ENCODE measurements at regions not wholly inside any gene's neighbourhood (a gene's known extent, or its start where the extent isn't known, plus 50 kb on each side); places are given as distances from the start of the nearest gene placed in this dataset.
"Not testable (repeated sequence)": the region's sequence is repeated elsewhere in the genome, so short reads cannot be mapped to it uniquely, and the experiment has no call there.

DNA sequence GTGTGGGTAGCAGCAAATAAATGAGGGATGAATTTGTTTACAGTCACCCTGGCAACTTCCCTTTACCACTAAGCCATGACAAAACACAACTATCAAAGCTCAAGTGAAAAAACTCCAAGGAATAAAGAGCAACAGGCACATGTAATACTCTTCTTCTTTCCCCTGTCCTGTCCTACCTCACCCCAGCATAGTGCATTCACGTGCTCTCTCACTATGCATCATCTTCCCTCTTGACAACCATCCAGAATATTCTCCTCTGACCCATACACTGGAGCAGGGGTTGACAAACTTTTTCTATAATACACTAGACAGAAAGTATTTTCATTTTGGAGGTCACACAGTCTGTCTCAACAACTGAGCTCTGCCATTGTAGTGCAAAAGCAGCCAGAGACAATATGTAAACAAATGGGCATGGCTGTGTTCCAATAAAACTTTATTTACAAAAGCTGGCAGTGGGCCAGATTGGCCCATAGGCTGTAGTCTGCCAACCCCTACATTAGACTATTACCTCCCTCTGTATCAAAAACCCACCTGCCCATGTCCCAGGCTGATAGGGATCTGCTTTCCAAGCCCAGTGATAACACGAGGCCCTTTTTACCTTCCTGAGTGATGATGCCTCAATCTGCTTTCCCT, 354.5 kb downstream of the FGFR2 start:
- DNase-seq = peak; percentile 0

DNA sequence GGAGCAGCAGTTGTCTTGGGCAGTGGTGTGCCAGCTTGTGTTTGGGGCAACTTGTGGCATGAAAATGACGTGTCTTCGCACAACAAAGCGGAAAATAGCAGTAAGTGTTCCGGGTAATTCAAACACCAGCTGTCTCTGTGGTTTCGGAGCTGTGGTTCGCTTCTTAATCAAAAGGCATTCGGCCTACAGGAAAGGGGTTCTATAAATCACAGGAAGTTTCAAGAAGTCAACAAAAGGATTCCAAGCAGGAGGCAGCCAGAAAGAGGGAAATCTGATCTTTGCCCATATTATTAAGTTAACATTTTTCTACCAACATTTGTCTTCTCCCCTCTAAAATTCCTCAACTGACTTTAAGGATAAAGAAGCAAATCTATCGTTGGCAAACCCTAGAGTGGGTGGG, 353.4 kb downstream of the FGFR2 start:
- DNase-seq = peak; percentile 75

DNA sequence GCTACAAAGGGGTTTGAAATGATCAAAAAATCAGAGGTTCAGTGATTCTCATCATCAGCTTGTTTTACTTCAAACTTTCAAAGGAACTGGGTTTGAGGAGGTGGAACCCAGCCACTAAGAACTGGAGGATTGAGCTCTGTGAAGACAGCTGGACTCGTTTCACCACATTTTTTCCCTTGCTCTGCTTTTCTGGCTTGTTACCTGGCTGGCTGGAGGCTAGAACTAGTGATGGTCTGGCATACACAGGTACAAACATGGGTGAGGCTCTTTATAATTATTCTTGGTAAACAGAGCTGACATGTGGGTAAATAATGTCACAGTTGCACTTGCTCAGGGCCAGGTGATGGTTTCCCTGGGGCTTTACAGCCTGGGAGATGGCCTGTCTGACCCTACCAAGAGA, 352.5 kb downstream of the FGFR2 start:
- DNase-seq = no peak

DNA sequence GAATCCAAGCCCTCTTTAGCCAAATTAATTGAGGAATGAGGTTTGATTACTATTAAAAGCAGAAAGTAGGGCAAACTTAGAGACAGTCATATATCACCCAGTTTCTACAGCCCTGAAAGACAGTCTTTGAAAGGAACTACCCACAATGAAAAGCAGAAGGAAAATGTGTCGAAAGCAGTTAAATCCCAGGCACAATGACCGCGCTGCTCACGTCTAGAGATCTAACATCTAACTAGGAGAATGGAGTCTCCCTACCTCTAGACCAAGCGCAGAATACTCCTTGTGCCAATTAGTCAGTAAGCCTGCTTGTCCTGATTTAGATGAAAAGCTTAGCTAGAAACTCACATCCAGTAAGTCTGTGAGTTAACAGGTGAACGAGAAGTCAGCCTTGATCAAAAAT, 350.0 kb downstream of the FGFR2 start:
- DNase-seq = no peak

DNA sequence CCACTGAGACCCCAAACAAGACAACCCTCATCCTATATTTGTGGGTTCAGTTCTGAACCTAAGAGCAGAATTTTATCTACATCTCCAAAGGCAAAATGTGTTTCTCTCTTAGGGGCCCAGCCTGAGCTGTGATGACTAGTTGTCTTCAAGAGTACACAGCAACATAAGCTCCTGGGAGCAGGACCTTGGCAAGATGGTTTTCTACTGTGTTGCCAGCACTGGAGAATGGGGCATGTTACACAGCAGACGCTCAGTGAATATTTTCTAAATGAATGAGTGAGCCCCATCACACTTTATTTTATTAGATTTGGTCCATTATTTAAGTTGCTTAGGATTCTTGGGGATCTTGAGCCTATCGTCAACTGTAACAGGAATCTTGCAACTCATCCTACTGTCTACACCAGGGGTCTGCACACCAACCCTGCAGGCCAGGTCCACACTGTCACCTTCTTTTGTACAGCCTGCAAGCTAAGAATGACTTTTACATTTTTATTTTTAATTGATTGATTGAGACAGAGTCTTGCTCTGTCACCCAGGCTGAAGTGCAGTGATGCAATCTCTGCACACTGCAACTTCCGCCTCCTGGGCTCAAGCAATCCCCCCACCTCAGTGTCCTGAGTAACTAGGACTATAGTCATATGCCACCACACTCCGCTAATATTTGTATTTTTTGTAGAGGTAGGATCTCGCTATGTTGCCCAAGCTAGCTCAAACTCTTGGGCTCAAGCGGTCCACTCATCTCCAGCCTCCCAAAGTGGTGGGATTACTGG, 347.1 kb downstream of the FGFR2 start:
- no peak for DNase-seq

DNA sequence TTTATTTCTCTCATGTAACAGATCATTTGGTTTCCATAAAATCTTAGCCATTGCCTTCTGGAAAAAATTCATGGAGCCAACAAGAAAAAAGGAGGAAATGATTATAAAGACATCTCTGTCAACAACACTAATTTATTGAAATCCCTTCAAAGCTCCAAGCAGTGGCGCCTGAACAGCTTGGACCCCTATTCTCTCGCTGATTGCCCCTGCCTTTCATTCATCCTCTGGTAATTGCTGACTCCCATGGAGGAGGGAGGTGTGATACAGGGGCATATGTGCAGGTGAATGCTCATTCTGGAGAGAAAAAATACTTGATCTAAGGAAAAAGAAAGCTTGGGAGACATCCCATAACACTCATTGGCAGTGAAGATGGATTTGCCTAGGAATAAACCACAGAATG, 345.5 kb downstream of the FGFR2 start:
- no peak for DNase-seq

DNA sequence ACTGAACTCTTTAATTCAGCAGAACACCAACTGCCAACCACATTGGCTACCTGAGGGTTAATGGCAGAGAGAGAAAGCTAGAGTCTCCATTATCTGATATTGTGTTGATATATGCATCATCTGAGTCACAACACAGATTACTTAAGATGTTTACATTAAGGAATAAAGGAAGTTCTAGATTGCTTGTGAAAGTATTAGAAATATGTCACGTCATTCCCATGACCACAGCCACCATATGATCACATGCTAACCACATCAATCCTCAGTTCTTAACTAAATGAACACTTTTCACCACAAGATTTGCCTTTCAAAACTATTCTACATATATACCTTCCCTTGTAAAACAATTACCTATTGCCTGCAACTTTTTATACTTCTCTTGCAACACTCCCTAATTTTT, 337.9 kb downstream of the FGFR2 start:
- DNase-seq = no peak

DNA sequence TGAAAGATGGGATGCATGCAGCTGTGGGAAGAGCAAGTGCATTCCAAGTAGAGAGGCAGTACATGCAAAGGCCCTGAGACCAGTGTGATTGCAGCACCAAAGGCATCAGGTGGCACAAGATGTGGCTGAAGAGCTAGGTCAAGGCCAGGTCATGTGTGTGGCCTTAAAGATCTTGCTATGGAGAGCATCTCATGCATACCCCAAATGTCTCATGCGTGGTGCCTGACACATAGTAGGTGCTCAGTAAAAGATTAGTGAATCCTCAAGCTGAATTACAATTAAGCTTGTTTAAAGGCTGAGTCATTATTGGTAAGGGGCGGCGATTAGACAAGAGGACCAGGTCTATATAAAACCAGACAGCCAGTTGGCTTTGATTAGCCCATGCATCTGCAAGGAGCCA, 336.6 kb downstream of the FGFR2 start:
- DNase-seq = no peak

DNA sequence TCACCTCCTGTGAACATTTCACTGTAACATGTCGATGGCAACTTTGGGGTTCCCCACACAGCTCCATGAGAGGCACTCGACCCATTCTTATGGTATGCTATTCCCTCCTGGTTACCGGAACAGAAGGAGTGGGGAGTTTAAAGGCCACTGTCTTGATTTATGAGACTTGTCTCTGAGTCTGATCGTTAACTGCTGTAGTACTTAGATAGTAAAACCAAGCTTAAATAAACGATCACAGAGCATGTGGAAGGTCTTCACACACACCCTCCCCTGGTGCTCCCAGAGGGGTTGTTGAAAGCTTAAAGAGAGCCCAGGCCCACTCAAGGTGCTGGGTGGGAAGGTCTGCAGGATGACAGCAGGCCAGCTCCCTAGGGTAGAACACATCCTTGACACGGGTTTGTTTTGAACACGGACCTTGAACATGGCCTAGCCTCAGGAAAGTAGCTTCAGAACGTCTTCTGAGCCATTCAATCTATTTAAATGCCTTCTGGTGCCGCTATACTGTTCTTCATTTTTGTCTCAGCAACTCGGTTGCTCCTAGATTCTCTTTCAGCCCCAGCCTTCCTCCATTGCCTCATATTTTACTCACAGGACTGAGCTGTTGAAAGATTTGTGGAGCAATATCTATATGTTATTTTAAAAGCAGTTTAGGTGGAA, 335.3 kb downstream of the FGFR2 start:
- DNase-seq = no peak

DNA sequence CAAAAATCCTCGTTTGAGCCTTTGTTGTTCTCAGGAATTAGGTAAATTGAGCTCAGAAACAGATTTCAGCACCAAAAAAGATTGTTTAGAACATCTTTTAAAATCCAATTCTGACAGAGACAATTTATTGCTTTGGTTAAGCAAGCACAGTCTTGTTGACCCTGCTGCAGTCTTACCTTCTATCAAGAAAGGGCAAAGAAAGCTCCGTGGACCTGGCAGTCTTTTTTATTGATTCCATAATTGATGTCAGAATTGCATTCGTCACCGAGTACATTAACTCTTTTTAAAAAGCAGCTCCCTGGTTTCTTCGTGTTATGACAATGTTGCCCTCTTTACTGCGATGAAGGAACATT, 334.8 kb downstream of the FGFR2 start:
- no peak for DNase-seq

DNA sequence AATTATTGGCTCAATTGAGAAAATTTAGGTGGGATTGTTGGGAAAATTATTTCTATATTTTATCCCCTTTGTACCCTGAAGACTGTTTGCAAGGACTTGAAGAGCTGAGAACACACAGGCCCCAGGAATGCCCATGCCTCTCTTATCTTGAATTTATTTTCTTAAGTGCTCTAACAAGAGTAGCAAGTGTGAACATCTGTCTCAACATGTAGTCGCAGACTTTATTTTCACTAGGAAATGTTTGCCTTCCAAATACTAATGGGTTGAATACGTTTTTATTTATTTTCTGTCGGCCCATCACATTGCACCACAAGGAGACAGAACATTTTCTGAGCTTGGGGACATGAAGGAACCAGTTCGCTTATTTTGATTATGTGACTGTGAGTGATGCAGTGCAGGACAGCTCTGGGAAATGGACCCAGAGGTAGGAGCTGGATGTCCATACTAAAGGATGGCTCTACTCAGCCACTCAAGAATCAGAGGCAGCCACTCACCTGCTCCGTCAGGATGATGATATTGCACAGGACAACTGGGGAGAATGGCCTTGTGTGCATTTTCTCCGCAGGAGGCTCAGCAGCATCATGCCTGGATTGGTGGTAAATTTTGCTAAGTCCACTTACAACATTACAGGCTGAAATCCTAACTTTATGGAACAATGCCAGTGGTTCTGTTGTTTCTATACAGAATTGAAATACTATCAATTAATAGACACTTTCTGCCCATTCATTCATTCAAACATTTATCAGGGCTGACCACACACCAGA, 332.7 kb downstream of the FGFR2 start:
- no peak for DNase-seq

DNA sequence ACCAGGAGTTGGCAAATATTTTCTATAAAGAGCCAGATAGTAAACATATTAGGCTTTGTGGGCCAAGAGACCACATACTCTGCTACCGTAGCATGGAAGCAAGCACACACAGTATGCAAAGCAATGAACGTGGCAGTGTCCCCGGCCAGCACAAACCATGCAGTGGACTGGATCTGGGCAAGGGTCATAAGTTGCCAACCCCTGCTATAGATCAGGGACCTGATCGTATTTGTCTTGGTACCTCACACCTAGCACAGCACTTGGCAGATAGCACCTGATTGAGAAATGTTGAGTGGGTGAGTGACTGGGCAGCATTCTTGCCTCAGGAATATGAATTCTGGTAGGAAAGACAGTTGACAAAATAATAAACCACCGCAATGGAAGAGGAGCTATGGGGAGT, 331.9 kb downstream of the FGFR2 start:
- DNase-seq = no peak

DNA sequence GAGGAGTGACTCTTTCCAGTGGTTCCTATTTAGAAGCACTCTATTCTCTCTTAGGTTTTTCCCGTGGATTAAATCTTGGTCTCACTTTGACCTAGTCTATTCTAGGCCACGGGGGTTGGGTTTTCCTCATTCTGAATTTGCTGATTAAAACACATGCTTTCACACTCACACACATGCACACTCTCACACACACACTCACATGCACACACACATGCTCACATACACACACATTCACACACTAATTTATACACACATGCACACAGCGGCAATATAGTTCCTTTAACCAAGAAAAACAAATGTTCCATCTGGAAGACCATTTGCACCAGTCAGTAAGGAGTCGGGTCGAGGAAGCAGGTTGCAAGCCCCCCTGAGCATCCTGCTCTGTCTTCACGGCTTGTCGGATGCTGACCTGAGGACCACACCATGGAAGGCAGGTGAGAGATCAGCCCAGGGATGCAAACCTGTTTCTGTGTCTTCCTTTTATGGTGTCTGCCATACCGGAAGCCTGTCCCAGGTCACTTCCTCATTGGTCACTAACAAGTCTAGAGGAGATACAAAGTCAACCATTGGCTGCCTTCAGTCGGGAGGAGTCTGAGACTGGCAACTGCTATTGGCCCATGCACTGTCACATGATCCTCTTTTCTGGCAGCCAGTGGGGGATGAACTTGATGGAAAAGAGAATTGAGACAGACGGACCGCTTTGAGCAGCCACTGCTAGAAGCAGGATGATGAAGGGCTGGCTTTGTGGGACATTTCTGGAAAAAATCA, 330.8 kb downstream of the FGFR2 start:
- DNase-seq = no peak

DNA sequence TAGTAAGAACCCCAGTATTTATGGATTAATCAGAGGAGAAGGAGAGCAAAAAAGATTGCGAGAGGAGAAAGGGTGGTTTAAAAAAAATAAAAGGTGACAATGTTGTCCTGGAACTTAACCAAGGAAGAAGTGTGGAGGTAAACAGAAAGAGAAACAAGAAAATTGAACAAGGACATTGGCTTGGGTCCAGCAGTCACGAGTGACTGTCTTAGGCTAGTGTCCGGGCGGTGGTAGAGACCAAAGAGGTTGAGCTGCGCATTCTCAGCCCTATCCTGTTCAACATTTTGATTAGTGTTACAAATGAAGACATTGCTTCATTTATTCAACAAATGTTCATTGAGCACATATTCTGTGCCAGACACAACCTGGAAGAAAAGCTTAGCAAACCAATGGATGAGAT, 329.9 kb downstream of the FGFR2 start:
- DNase-seq = no peak

DNA sequence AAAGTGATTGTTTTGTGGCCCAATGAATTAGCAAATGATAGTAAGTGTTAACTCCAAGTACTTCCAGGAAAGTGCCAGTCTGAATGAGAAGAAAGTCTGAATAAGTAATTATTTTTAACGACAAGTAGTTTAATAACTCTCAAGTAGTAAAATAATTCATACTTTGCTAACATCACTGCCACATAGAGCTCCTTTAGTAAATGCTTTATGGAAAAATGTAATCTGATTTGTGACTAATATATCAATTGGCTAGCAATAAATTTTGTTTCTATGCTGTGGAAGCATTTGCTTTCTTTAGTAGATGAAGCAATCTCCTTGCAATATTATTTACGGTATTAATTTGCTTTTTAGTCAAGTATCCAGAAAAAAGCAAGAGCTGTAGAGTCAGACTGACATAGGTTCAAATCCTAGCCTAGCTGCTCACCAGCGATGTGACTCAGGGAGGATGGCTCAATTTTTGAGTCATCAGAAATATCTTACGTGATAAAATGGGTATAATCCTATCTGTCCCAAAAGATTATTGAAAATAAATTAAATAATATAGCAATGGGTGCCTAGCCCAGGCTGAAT, 329.3 kb downstream of the FGFR2 start:
- no peak for DNase-seq

DNA sequence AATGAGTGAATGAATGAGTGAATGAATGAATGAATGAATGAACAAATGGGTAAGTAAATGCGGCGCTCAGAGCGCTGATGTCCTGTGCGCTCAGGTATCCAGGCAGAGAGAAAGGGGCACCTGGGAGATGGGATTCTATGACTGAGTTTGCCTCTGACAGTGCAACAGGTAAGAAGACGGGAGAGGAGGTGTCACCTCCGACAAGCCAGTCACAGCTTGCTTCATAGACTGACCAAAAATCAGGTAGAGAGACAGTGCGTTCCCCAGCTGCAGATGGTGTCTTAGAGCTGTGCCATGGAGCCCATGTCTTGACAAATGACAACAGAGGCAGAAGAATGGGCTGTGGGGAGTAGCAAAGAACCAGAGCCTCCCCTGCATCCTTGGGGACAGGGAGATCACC, 327.3 kb downstream of the FGFR2 start:
- no peak for DNase-seq

DNA sequence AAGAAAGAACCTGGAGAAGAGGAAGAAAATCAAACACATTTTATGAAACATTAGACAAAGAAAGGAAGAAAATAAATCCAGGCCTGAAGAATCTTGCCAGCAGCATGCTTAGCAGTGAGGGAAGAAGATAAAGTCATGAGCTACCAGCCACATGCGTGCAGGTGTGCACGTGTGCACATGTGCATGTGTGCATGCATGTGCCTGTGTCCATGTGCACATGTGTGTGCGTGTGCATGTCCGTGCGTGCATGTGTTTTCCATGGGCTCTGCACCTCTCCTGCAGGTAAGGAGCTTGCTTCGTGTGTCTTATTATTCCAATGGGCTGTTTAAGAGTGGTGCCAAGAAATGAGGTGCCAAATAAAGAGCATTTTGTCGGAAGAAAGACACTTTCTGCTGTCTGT, 322.2 kb downstream of the FGFR2 start:
- no peak for DNase-seq

DNA sequence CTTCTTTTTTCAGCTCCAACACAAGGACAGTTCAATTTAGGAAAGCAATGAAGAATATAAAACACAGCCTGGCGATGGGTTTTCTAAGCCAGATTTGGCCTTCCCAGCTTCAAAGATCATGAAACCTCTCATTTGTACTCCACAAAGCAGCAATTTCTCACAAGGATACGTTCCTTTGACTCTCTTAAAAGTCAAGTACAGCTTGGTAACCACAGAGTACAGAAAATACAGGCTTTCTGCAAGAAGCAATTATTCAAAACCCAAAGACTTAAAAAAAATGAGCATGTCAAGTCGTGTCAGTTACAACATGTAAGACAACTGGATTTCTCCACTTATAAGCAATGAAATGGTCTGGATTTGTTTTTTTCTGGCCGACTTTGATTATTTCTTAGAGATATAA, 321.4 kb downstream of the FGFR2 start:
- DNase-seq = no peak

DNA sequence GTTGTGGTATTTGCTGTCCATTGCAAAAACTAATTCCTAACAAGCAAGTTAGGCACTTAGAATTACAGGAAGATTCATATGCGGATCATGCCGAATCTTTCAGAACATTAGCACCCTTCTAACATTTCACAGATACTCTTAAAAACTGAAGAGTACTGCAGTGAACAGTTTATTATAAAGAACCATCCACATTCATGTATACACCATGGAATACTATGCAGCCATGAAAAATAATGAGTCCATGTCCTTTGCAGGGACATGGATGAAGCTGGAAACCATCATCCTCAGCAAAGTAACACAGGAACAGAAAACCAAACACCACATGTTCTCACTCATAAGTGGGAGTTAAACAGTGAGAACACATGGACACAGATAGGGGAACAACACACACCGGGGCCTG, 319.9 kb downstream of the FGFR2 start:
- DNase-seq = not testable (repeated sequence)

DNA sequence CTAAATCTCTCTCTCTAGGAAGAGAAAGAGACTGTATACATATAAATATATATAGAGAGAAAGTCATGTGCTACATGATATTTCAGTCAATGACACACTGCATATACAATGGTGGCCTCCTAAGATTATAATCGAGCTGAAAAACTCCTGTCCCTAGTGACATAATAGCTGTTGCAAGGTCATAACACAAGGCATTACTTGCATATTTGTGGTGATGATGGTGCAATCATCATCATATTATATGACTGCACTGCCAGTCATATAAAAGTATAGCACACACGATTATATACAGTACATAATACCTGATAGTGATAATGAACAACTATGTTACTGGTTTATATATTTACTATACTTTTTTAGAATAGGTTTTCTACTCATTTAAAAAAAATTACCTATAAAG, 316.7 kb downstream of the FGFR2 start:
- DNase-seq = no peak

DNA sequence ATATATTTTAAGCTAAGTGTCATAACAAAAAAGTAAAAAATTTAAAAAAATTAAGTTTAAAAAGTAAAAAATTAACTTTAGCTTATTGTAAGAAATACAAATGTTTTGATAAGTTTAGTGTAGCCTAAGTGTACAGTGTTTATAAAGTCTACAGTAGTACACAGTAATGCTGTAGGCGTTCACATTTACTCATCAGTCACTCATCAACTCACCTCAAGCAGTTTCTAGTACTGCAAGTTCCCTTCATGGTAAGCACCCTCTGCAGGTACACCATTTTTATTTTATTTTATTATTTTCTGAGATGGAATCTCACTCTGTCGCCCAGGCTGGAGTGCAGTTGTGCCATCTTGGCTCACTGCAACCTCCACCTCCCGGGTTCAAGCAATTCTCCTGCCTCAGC, 316.0 kb downstream of the FGFR2 start:
- no peak for DNase-seq

DNA sequence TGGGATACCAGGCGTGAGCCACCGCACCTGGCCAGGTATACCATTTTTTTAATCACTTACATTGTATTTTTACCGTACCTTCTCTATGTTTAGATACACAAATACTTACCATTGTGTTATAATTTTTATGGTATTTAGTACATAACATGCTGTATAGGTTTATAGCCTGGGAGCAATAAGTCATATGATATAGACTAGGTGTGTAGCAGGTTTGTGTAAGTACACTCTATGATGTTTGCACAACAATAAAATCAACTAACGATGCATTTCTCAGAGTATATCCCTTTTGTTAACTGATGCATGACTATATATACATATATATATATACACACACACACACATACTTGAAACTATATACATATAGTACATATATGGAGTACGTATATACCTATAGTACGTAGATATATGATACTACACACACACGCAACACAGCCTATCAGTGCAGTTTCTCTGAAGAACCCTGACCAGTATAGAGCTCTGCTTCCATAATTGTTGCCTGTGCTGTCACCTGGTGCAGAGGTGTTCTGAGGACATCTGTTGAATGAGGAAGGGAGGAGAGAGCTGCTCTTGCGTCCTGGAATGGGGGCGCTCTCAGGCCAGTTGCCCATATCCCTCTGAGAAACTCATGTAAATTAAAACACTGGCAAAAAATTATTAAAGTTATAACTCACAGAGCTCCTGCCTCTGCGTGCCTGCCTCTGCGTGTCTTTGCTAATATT, 315.3 kb downstream of the FGFR2 start:
- DNase-seq = no peak

Measured in DMS 273 treated with DMSO at 0.1 percent for 48 hours (cell line).